ENCODE measurements at regions not wholly inside any gene's neighbourhood (a gene's known extent, or its start where the extent isn't known, plus 50 kb on each side); places are given as distances from the start of the nearest gene placed in this dataset.

DNA sequence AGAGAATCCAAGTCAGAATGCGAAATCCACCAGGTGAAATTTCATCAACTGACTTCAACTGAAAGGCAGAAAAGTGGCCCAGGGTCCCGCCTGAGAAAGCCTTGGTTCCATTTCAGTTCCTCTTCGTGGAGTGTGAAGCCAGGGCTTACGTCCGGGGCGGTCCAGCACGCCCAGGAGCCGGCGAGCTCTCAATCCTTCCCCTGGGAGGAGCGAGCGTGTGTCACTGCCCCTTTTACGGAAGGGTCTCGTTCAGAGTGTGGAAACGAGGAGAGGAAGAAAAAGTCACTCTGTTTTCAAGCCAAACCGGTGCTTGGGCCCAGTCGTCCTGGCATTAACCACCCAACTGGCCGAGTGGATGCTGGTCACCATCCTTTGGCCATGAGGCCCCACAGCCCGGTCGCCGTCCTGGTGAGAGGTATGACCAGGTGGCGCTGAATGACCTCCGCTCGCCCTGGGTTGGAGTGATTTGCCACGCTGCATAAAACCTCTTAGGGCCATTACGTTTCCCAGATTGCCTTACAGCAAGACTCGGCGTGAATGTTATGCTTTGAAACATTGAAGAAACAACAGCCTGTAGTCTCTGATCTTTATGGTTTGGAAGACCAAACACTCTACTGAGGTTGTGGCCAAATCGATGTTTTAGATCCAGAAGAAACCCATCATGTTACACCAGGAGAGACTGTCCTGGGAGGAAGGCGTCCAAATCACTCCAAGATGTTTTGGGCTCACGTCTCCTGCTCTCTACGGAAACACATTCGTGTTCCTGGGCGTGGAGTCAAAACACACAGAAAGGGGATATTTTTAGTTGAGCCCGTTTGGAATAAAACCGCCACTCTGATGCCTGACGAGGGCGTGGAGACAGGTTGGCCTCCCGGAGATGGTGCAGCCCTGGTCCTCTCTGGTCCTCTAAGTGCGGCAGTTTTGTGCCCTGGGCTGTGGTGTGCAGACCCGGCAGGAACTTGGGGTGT lies 93.6 kb upstream of the ACTRT2 start:
- H2AFZ ChIP-seq (replicated peaks; ENCODE audit: low read length, poor library complexity): no peak overlapping the region
- no peak overlapping the region for H3K9ac ChIP-seq (ENCODE audit: low read depth, low read length)
- CTCF ChIA-PET: no interaction called here
- no peak overlapping the region for H2BK120ac ChIP-seq (ENCODE audit: low read depth, low read length)
- DNase-seq: no peak
- no peaks in the 10 kb centered on the region for H4K20me1 ChIP-seq (ENCODE audit: insufficient read depth, low read length)
- intact Hi-C loops (cut with micrococcal nuclease) (no loop called here), in situ Hi-C loops (cut with MboI; ENCODE audit: low sequenced_read_pairs) (no loop called here), dilution Hi-C loops (cut with HindIII; ENCODE audit: low sequenced_read_pairs, unreplicated experiment) (no loop called here)
- no peak overlapping the region for H3K27ac ChIP-seq (ENCODE audit: insufficient read depth, low read length)
- H3K14ac ChIP-seq (replicated peaks; ENCODE audit: low read depth, low read length): no peak overlapping the region
- no peak overlapping the region for H3K56ac ChIP-seq (ENCODE audit: extremely low read depth, insufficient read depth, low read length)
- no peaks in the 10 kb centered on the region for H3K9me1 ChIP-seq (ENCODE audit: insufficient read depth, low read length)
- H2BK5ac ChIP-seq (ENCODE audit: low read depth, low read length, poor library complexity, severe bottlenecking): no peak overlapping the region
- POLR2A ChIA-PET (ENCODE audit: unreplicated experiment): no interaction called here
- H2BK20ac ChIP-seq (ENCODE audit: low read depth, low read length): no peak overlapping the region
- no peak overlapping the region for H3K4ac ChIP-seq (ENCODE audit: low read depth, low read length)
- no peaks in the 10 kb centered on the region for H3K79me1 ChIP-seq (ENCODE audit: low read depth in 1 of 2, low read length in 2 of 2)
- no peak overlapping the region for H3K4me3 ChIP-seq (ENCODE audit: insufficient read depth, low read depth, low read length)
- peaks cover 76% of the 10 kb centered on the region for H3K9me3 ChIP-seq (ENCODE audit: control insufficient read depth, insufficient read depth, low read length)
- no peak overlapping the region for H3K18ac ChIP-seq (ENCODE audit: low read depth, low read length)
- no peak overlapping the region for H3K4me2 ChIP-seq (ENCODE audit: low read depth, low read length)
- H3K27me3 ChIP-seq (ENCODE audit: control insufficient read depth, insufficient read depth, low read length): no peaks in the 10 kb centered on the region
- no peak overlapping the region for H4K5ac ChIP-seq (ENCODE audit: low read depth, low read length)
- H3K4me1 ChIP-seq (ENCODE audit: control insufficient read depth, insufficient read depth, low read length): no peaks in the 10 kb centered on the region
- H2AK5ac ChIP-seq (ENCODE audit: low read depth, low read length): no peak overlapping the region
- no peak overlapping the region for H2AK9ac ChIP-seq (replicated peaks; ENCODE audit: low read depth, low read length, poor library complexity)
- no peak overlapping the region for H4K8ac ChIP-seq (ENCODE audit: low read depth in 2 of 2, low read length in 2 of 2)
- no TSS peak for BruUV-seq (replicated peaks)
- WGBS, 2 experiments (ENCODE audit: extremely low coverage in 2 of 2, insufficient read length in 1 of 2): 5% methylated on average over 5 of the region's 40 CpGs; no CpG with 5 or more reads in 1 of the 2 experiments
- H2BK15ac ChIP-seq (ENCODE audit: low read depth, low read length): no peak overlapping the region
- no peak overlapping the region for H3K23ac ChIP-seq (ENCODE audit: low read depth, low read length)
- H4K91ac ChIP-seq (ENCODE audit: insufficient read depth, low read depth, low read length): no peak overlapping the region
- H3K36me3 ChIP-seq (ENCODE audit: control insufficient read depth, insufficient read depth, low read length): no peaks in the 10 kb centered on the region
- ATAC-seq (ENCODE audit: low read depth): no peak
- TF ChIP-seq SMC3 (IDR thresholded peaks at IDR 0.05; ENCODE audit: low read depth, low read length) (no peak), RCOR1 (IDR thresholded peaks at IDR 0.05; ENCODE audit: insufficient replicate concordance, low read length) (no peak), NFE2L2 (IDR thresholded peaks at IDR 0.05; ENCODE audit: low read depth, low read length) (no peak), RAD21 (IDR thresholded peaks at IDR 0.05; ENCODE audit: low read length) (no peak), FOS (IDR thresholded peaks at IDR 0.05; ENCODE audit: low read depth, low read length) (no peak), CEBPB (IDR thresholded peaks at IDR 0.05; ENCODE audit: low read depth, low read length) (no peak), MAZ (IDR thresholded peaks at IDR 0.05; ENCODE audit: borderline replicate concordance, low read depth, low read length) (no peak), POLR2A (IDR thresholded peaks at IDR 0.05; ENCODE audit: low read depth, low read length) (no peak), MXI1 (IDR thresholded peaks at IDR 0.05; ENCODE audit: borderline replicate concordance, low read depth, low read length) (no peak), RFX5 (IDR thresholded peaks at IDR 0.05; ENCODE audit: low read depth, low read length) (no peak), CHD1 (IDR thresholded peaks at IDR 0.05; ENCODE audit: low read depth, low read length) (no peak), BHLHE40 (IDR thresholded peaks at IDR 0.05; ENCODE audit: low read depth, low read length) (no peak)
- TF ChIP-seq, protein P1, sequence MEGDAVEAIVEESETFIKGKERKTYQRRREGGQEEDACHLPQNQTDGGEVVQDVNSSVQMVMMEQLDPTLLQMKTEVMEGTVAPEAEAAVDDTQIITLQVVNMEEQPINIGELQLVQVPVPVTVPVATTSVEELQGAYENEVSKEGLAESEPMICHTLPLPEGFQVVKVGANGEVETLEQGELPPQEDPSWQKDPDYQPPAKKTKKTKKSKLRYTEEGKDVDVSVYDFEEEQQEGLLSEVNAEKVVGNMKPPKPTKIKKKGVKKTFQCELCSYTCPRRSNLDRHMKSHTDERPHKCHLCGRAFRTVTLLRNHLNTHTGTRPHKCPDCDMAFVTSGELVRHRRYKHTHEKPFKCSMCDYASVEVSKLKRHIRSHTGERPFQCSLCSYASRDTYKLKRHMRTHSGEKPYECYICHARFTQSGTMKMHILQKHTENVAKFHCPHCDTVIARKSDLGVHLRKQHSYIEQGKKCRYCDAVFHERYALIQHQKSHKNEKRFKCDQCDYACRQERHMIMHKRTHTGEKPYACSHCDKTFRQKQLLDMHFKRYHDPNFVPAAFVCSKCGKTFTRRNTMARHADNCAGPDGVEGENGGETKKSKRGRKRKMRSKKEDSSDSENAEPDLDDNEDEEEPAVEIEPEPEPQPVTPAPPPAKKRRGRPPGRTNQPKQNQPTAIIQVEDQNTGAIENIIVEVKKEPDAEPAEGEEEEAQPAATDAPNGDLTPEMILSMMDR (conservative IDR thresholded peaks at IDR 0.05; ENCODE audit: low read depth, low read length): no peak
- TF ChIP-seq, protein P2, sequence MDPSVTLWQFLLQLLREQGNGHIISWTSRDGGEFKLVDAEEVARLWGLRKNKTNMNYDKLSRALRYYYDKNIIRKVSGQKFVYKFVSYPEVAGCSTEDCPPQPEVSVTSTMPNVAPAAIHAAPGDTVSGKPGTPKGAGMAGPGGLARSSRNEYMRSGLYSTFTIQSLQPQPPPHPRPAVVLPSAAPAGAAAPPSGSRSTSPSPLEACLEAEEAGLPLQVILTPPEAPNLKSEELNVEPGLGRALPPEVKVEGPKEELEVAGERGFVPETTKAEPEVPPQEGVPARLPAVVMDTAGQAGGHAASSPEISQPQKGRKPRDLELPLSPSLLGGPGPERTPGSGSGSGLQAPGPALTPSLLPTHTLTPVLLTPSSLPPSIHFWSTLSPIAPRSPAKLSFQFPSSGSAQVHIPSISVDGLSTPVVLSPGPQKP (IDR thresholded peaks at IDR 0.05; ENCODE audit: borderline replicate concordance, low read depth, low read length): no peak
- TF ChIP-seq, protein P3, sequence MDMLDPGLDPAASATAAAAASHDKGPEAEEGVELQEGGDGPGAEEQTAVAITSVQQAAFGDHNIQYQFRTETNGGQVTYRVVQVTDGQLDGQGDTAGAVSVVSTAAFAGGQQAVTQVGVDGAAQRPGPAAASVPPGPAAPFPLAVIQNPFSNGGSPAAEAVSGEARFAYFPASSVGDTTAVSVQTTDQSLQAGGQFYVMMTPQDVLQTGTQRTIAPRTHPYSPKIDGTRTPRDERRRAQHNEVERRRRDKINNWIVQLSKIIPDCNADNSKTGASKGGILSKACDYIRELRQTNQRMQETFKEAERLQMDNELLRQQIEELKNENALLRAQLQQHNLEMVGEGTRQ (IDR thresholded peaks at IDR 0.05; ENCODE audit: low read depth, low read length): no peak

Data from IMR-90 (cell line).